GM12878 (cell line): ENCODE measurements at regions not wholly inside any gene's neighbourhood (a gene's known extent, or its start where the extent isn't known, plus 50 kb on each side); places are given as distances from the start of the nearest gene placed in this dataset.

Experiments
- ATAC-seq: fragments of 200-7000 bp; cut with Tn5 transposase; 3 replicates; pipeline ENCODE4 v1.9.1; 2020; ENCODE audit warnings: mild to moderate bottlenecking, moderate library complexity
- BruUV-seq: library from RNA; stranded (reverse); fragments of 400-500 nt; replicated peaks from 2 replicates; lab custom pipeline; 2021; lab: Mats Ljungman, UMichigan
- CTCF ChIA-PET: fragments of 300-600 bp; sonication (Branson Sonifier 250); formaldehyde crosslinking; extraction: SDS; loops from one replicate; lab custom pipeline; 2021; ENCODE audit warnings: inconsistent platforms; lab: Yijun Ruan, JAX
- POLR2A ChIA-PET: fragments of 350-600 bp; formaldehyde crosslinking; extraction: SDS; loops from one replicate; lab custom pipeline; 2021; ENCODE audit warnings: inconsistent platforms; lab: Charles Lee
- RAD21 ChIA-PET: fragments of 300-600 bp; sonication (Branson Sonifier 250); formaldehyde crosslinking; loops from one replicate; lab custom pipeline; 2023; ENCODE audit warnings: antibody characterized with exemption; ENCODE audit not compliant: unreplicated experiment; lab: Charles Lee
- SMC1A ChIA-PET: fragments of 300-600 bp; sonication (Branson Sonifier 250); formaldehyde crosslinking; loops from one replicate; lab custom pipeline; 2023; ENCODE audit not compliant: unreplicated experiment, uncharacterized antibody; lab: Charles Lee
- DNase-seq: peaks from one replicate; pipeline ENCODE4 v3.0.0-alpha.2; 2011; ENCODE audit warnings: low read depth, low spot score
- FAIRE-seq: peaks from 3 replicates; lab custom pipeline; 2011; peaks lifted over from hg19 to GRCh38; lab: Jason Lieb, UNC
- H2AFZ ChIP-seq: 2 replicates; pipeline ENCODE4 v1.6.0; 2011; ENCODE audit warnings: low read depth, low read length, control low read depth; ENCODE audit not compliant: control insufficient read depth
- H3K27ac ChIP-seq: 2 replicates; pipeline ENCODE4 v1.5.1; 2011; ENCODE audit warnings: control low read depth; ENCODE audit not compliant: control insufficient read depth, insufficient read depth
- H3K27me3 ChIP-seq, 2 experiments: replicated peaks in 1 of 2; 2 replicates each; pipeline versions ENCODE4 v1.6.0 to v1.6.1; 2011; ENCODE audit warnings: low read length in 1 of 2; ENCODE audit not compliant: control insufficient read depth in 2 of 2, insufficient read depth in 2 of 2
- H3K36me3 ChIP-seq, 2 experiments: 2 replicates each; pipeline ENCODE4 v1.5.1; 2011; ENCODE audit warnings: low read length in 1 of 2; ENCODE audit not compliant: control insufficient read depth in 2 of 2, insufficient read depth in 2 of 2
- H3K4me1 ChIP-seq: 2 replicates; pipeline ENCODE4 v1.6.1; 2011; ENCODE audit warnings: mild to moderate bottlenecking, low read length, moderate library complexity, mixed read lengths; ENCODE audit not compliant: control insufficient read depth, insufficient read depth
- H3K4me2 ChIP-seq: 2 replicates; pipeline ENCODE4 v1.6.0; 2011; ENCODE audit warnings: control low read depth; ENCODE audit not compliant: control insufficient read depth, insufficient read depth
- H3K4me3 ChIP-seq: fragments of 200-600 bp; sonication (generic); 2 replicates; pipeline ENCODE4 v1.5.1; 2016
- H3K79me2 ChIP-seq: 2 replicates; pipeline ENCODE4 v1.6.0; 2011; ENCODE audit warnings: low read length; ENCODE audit not compliant: control insufficient read depth, insufficient read depth
- H3K9ac ChIP-seq: 2 replicates; pipeline ENCODE4 v1.8.0; 2011; ENCODE audit warnings: low read length, control low read depth, mixed read lengths; ENCODE audit not compliant: control insufficient read depth, insufficient read depth
- H3K9me3 ChIP-seq: replicated peaks from 3 replicates; pipeline ENCODE4 v1.5.1; 2011; ENCODE audit warnings: mild to moderate bottlenecking, low read length; ENCODE audit not compliant: control insufficient read depth, insufficient read depth
- H4K20me1 ChIP-seq: 2 replicates; pipeline ENCODE4 v1.6.0; 2011; ENCODE audit not compliant: control insufficient read depth, insufficient read depth
- ASH2L ChIP-seq: fragments of 300-600, 200-600 bp; sonication (generic); IDR thresholded peaks from 2 replicates; pipeline ENCODE4 v1.6.1; 2017; ENCODE audit warnings: low read depth, mild to moderate bottlenecking, borderline replicate concordance
- CBX3 ChIP-seq: fragments of 200-600 bp; sonication (generic); IDR thresholded peaks from 2 replicates; pipeline ENCODE4 v1.6.1; 2016; ENCODE audit warnings: low read depth, borderline replicate concordance
- DPF2 ChIP-seq: fragments of 450-650 bp; IDR thresholded peaks from 2 replicates; pipeline ENCODE4 v1.6.1; 2017; ENCODE audit warnings: mild to moderate bottlenecking
- EGR1 ChIP-seq, 2 experiments: IDR thresholded peaks; 1 replicate in 1 of 2; 2 replicates in 1 of 2; pipeline ENCODE4 v1.6.1; 2011 to 2012; ENCODE audit warnings: low read depth in 2 of 2, low read length in 2 of 2, borderline replicate concordance in 1 of 2, mild to moderate bottlenecking in 1 of 2, moderate library complexity in 1 of 2
- ELK1 ChIP-seq: IDR thresholded peaks from 2 replicates; pipeline ENCODE4 v1.6.1; 2012; ENCODE audit warnings: low read depth, low read length, improper control_type of control experiment
- EZH2 ChIP-seq: IDR thresholded peaks from 2 replicates; pipeline ENCODE4 v1.6.1; 2012; ENCODE audit warnings: low read depth, mild to moderate bottlenecking, control low read depth, inconsistent platforms, low read length, borderline replicate concordance; ENCODE audit not compliant: control insufficient read depth
- JUNB ChIP-seq: IDR thresholded peaks from 2 replicates; pipeline ENCODE4 v1.6.1; 2016; ENCODE audit warnings: antibody characterized with exemption, mild to moderate bottlenecking
- KLF5 ChIP-seq: fragments of 450-650 bp; IDR thresholded peaks from 2 replicates; pipeline ENCODE4 v1.6.1; 2014; ENCODE audit warnings: mild to moderate bottlenecking; ENCODE audit not compliant: partially characterized antibody
- MYB ChIP-seq: fragments of 150-350 bp; IDR thresholded peaks from 2 replicates; pipeline ENCODE4 v1.6.1; 2014; ENCODE audit warnings: mild to moderate bottlenecking, low read depth, low read length, borderline replicate concordance
- NFYB ChIP-seq: IDR thresholded peaks from 2 replicates; pipeline ENCODE4 v1.6.1; 2011; ENCODE audit warnings: low read depth, mild to moderate bottlenecking, low read length, improper control_type of control experiment, moderate library complexity; ENCODE audit not compliant: insufficient read depth
- RAD51 ChIP-seq: fragments of 450-650 bp; IDR thresholded peaks from 2 replicates; pipeline ENCODE4 v1.6.1; 2016; ENCODE audit warnings: moderate library complexity, mild to moderate bottlenecking, inconsistent platforms
- TCF12 ChIP-seq: IDR thresholded peaks from 2 replicates; pipeline ENCODE4 v1.6.1; 2011; ENCODE audit warnings: low read depth, mild to moderate bottlenecking, low read length
- ZNF274 ChIP-seq: IDR thresholded peaks from one replicate; pipeline ENCODE4 v1.8.0; 2011; ENCODE audit not compliant: insufficient read length, insufficient read depth
- ZNF687 ChIP-seq: fragments of 450-650 bp; IDR thresholded peaks from 2 replicates; pipeline ENCODE4 v1.6.1; 2017; ENCODE audit warnings: mild to moderate bottlenecking, moderate library complexity
- WGBS: methylation state at CpG from one replicate; pipeline ENCODE4 v1.1.6; 2016; ENCODE audit warnings: low lambda C conversion rate; ENCODE audit not compliant: insufficient replicate concordance, insufficient coverage; ENCODE audit errors: missing lambda C conversion rate; 5-methylcytosine and 5-hydroxymethylcytosine counted together
- in situ Hi-C: fragments of 300-500 bp; cut with MboI; formaldehyde crosslinking; loops from 9 replicates; pipeline ENCODE4 v1.14.3; 2018; ENCODE audit warnings: mixed read lengths
- intact Hi-C: fragments of 100-400 bp; cut with micrococcal nuclease; formaldehyde crosslinking; loops from one replicate; pipeline ENCODE4 v1.14.2; 2022; ENCODE audit not compliant: unreplicated experiment
- TF ChIP-seq, protein P1 (sequence below), 3 experiments: IDR thresholded peaks in 2 of 3; conservative IDR thresholded peaks in 1 of 3; 2 replicates each; pipeline ENCODE4 v1.5.1; 2011; ENCODE audit warnings: low read depth in 3 of 3, low read length in 3 of 3, mild to moderate bottlenecking in 3 of 3, control low read depth in 2 of 3, moderate library complexity in 2 of 3, inconsistent platforms in 1 of 3, mixed read lengths in 1 of 3; ENCODE audit not compliant: control insufficient read depth in 2 of 3, insufficient read depth in 1 of 3; ENCODE audit errors: extremely low read depth in 1 of 3

DNA sequence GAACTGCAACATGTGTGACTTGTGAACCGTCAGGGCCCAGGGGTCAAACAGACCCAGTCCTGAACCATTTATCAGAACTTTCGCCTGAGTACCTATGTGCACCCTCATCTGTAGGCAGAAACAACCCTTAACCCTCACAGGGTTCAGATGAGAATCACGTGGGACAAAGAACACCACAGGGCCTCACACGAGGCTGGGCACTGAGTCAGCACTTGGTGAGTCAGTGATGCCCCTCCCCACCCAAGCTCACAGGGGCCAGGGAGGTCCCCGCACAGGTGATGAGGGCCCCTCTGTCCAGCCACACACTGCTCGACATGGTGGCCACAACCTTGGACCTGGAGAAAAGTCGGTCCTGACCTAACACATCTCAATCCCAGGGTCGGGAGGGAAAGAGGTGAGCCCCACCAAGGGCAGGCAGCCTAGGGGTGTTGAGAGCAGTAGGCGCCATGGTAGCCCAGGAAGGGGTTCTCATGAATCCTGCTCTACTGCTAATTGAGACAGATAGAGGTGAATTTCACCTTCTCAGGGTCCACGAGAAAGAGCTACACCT, 176.4 kb downstream of the SHANK2 start:
- no peak for FAIRE-seq
- no peak for ATAC-seq
- H3K9me3 ChIP-seq, result no peaks in the 10 kb centered on the region; the same call in 2 of the 3 replicates
- in situ Hi-C loops, result no loop called here
- no peaks in the 10 kb centered on the region for H3K36me3 ChIP-seq
- ChIA-PET SMC1A (interaction anchor here (1.1 kb wide), 1 partner anchor 344 kb away, joined by 3 read pairs; no protein-coding TSS in a partner anchor), RAD21 (no interaction called here), CTCF (no interaction called here), POLR2A (no interaction called here)
- BruUV-seq, result no TSS peak
- WGBS, result 10% methylated on average over 10 of the region's 10 CpGs
- H2AFZ ChIP-seq, result no peak overlapping the region
- H3K9ac ChIP-seq, result no peak overlapping the region
- H3K27me3 ChIP-seq, result no peaks in the 10 kb centered on the region
- DNase-seq, result no peak
- H3K27ac ChIP-seq, result no peak overlapping the region
- H3K4me3 ChIP-seq, result no peak overlapping the region
- H3K79me2 ChIP-seq, result no peaks in the 10 kb centered on the region
- no peaks in the 10 kb centered on the region for H4K20me1 ChIP-seq
- no peaks in the 10 kb centered on the region for H3K4me1 ChIP-seq
- TF ChIP-seq KLF5 (no peak), ZNF687 (no peak), DPF2 (no peak), TCF12 (no peak), CBX3 (no peak), ELK1 (no peak), EZH2 (no peak), ASH2L (no peak), EGR1 (IDR thresholded peaks at IDR 0.05; ENCODE audit: borderline replicate concordance in 1 of 2, low read depth in 2 of 2, low read length in 2 of 2) (no peak), ZNF274 (no peak), NFYB (no peak), MYB (no peak), JUNB (no peak), RAD51 (no peak)
- TF ChIP-seq, protein P1, sequence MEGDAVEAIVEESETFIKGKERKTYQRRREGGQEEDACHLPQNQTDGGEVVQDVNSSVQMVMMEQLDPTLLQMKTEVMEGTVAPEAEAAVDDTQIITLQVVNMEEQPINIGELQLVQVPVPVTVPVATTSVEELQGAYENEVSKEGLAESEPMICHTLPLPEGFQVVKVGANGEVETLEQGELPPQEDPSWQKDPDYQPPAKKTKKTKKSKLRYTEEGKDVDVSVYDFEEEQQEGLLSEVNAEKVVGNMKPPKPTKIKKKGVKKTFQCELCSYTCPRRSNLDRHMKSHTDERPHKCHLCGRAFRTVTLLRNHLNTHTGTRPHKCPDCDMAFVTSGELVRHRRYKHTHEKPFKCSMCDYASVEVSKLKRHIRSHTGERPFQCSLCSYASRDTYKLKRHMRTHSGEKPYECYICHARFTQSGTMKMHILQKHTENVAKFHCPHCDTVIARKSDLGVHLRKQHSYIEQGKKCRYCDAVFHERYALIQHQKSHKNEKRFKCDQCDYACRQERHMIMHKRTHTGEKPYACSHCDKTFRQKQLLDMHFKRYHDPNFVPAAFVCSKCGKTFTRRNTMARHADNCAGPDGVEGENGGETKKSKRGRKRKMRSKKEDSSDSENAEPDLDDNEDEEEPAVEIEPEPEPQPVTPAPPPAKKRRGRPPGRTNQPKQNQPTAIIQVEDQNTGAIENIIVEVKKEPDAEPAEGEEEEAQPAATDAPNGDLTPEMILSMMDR (IDR thresholded peaks at IDR 0.05 in 2 of 3, conservative IDR thresholded peaks at IDR 0.05 in 1 of 3; ENCODE audit: control insufficient read depth in 2 of 3, extremely low read depth in 1 of 3, insufficient read depth in 1 of 3, low read depth in 3 of 3, low read length in 3 of 3), result no peak
- no peak overlapping the region for H3K4me2 ChIP-seq
- intact Hi-C loops, result no loop called here
